RWPE2 (cell line): ENCODE measurements at regions not wholly inside any gene's neighbourhood (a gene's known extent, or its start where the extent isn't known, plus 50 kb on each side); places are given as distances from the start of the nearest gene placed in this dataset.
"Not testable (repeated sequence)": the region's sequence is repeated elsewhere in the genome, so short reads cannot be mapped to it uniquely, and the experiment has no call there.

ENCODE experiments used
- ATAC-seq: fragments of 200-7000 bp; cut with Tn5 transposase; 3 replicates; pipeline ENCODE4 v1.9.1; 2021; ENCODE audit warnings: low read depth
- DNase-seq: peaks from one replicate; pipeline ENCODE4 v3.0.0-alpha.2; 2020; ENCODE audit warnings: low spot score
- H3K27ac ChIP-seq: fragments of 450-650 bp; 2 replicates; pipeline ENCODE4 v1.5.1; 2017; ENCODE audit warnings: mild to moderate bottlenecking; ENCODE audit not compliant: poor library complexity, severe bottlenecking
- H3K27me3 ChIP-seq: fragments of 250-450 bp; sonication (Bioruptor Pico); 2 replicates; pipeline ENCODE4 v1.5.1; 2021; ENCODE audit warnings: mild to moderate bottlenecking, moderate library complexity; ENCODE audit not compliant: insufficient read depth, poor library complexity, severe bottlenecking
- H3K36me3 ChIP-seq: fragments of 250-450 bp; sonication (Bioruptor Pico); 2 replicates; pipeline ENCODE4 v1.5.1; 2020; ENCODE audit warnings: low read depth, mild to moderate bottlenecking, moderate library complexity
- H3K4me1 ChIP-seq: fragments of 250-450 bp; sonication (Bioruptor Pico); 2 replicates; pipeline ENCODE4 v1.5.1; 2021; ENCODE audit warnings: mild to moderate bottlenecking, moderate library complexity; ENCODE audit not compliant: insufficient read depth, poor library complexity, severe bottlenecking
- H3K4me3 ChIP-seq: fragments of 250-450 bp; sonication (Bioruptor Pico); 2 replicates; pipeline ENCODE4 v1.5.1; 2021; ENCODE audit warnings: mild to moderate bottlenecking, moderate library complexity; ENCODE audit not compliant: severe bottlenecking
- H3K9me3 ChIP-seq: fragments of 250-450 bp; sonication (Bioruptor Pico); 2 replicates; pipeline ENCODE4 v1.5.1; 2021; ENCODE audit warnings: mild to moderate bottlenecking, moderate library complexity; ENCODE audit not compliant: severe bottlenecking
- CTCF ChIP-seq: fragments of 450-650 bp; IDR thresholded peaks from one replicate; pipeline ENCODE4 v1.5.1; 2017; ENCODE audit warnings: mild to moderate bottlenecking, moderate library complexity; ENCODE audit not compliant: poor library complexity, severe bottlenecking

- DNase-seq = no peak
- no peak for TF ChIP-seq CTCF
Measured at GRCh38 chr6:144372611-144373594, 87.8 kb downstream of the UTRN start.

GRCh38 chr6:144374525-144374924 is 89.4 kb downstream of the UTRN start:
- not testable (repeated sequence) for H3K36me3 ChIP-seq, ATAC-seq, H3K4me3 ChIP-seq, H3K9me3 ChIP-seq, H3K27ac ChIP-seq, DNase-seq, H3K27me3 ChIP-seq
- peaks cover 18% of the 10 kb centered on the region for H3K4me1 ChIP-seq

More at GRCh38 chr6:144372611-144373594, 87.8 kb downstream of the UTRN start:
- peak; percentile 47; the same call in 2 of the 3 replicates for ATAC-seq
- H3K4me1 ChIP-seq = peaks cover 16% of the 10 kb centered on the region
- H3K27me3 ChIP-seq = no peaks in the 10 kb centered on the region
- H3K9me3 ChIP-seq = no peaks in the 10 kb centered on the region
- H3K4me3 ChIP-seq = no peak overlapping the region
- H3K27ac ChIP-seq = peak overlapping the region; percentile 54
- H3K36me3 ChIP-seq = no peaks in the 10 kb centered on the region

GRCh38 chr6:144377586-144378210 is 92.6 kb downstream of the UTRN start:
- Histone ChIP-seq H3K4me1 (peaks cover 15% of the 10 kb centered on the region), H3K4me3 (no peak overlapping the region), H3K27me3 (no peaks in the 10 kb centered on the region), H3K36me3 (no peaks in the 10 kb centered on the region), H3K27ac (peak overlapping the region; percentile 7), H3K9me3 (peaks cover 2% of the 10 kb centered on the region)
- TF ChIP-seq CTCF = no peak
- no peak for DNase-seq
- peak; percentile 73 for ATAC-seq

GRCh38 chr6:144378437-144378836 is 93.3 kb downstream of the UTRN start:
- Histone ChIP-seq H3K36me3 (no peaks in the 10 kb centered on the region), H3K9me3 (peaks cover 2% of the 10 kb centered on the region), H3K4me3 (no peak overlapping the region), H3K27me3 (no peaks in the 10 kb centered on the region), H3K27ac (peak overlapping the region; percentile 7), H3K4me1 (peaks cover 9% of the 10 kb centered on the region)
- DNase-seq (no peak), ATAC-seq (no peak)
- TF ChIP-seq CTCF = no peak

- Histone ChIP-seq H3K4me1 (peaks cover 9% of the 10 kb centered on the region), H3K27ac (no peak overlapping the region), H3K27me3 (no peaks in the 10 kb centered on the region), H3K9me3 (peaks cover 2% of the 10 kb centered on the region), H3K36me3 (no peaks in the 10 kb centered on the region), H3K4me3 (no peak overlapping the region)
- no peak for DNase-seq
- ATAC-seq = peak; percentile 36; the same call in 1 of the 3 replicates
- TF ChIP-seq CTCF = no peak
Measured at GRCh38 chr6:144379356-144379755, 94.2 kb downstream of the UTRN start.

- H3K4me3 ChIP-seq, H3K36me3 ChIP-seq, ATAC-seq, H3K27ac ChIP-seq, DNase-seq, H3K27me3 ChIP-seq, H3K9me3 ChIP-seq, H3K4me1 ChIP-seq: not testable (repeated sequence)
Measured at GRCh38 chr6:144381499-144381898, 96.4 kb downstream of the UTRN start.
